IMR-90 (cell line): ENCODE measurements at regions not wholly inside any gene's neighbourhood (a gene's known extent, or its start where the extent isn't known, plus 50 kb on each side); places are given as distances from the start of the nearest gene placed in this dataset.

Experiments
- ATAC-seq: fragments of 200-7000 bp; cut with Tn5 transposase; 2 replicates; pipeline ENCODE4 v1.9.1; 2020; ENCODE audit warnings: low read depth, mild to moderate bottlenecking, moderate library complexity
- BruUV-seq: library from RNA; stranded (reverse); fragments of 400-500 nt; replicated peaks from 2 replicates; lab custom pipeline; 2021; lab: Mats Ljungman, UMichigan
- CTCF ChIA-PET: fragments of 300-600 bp; formaldehyde crosslinking; extraction: SDS; loops from one replicate; lab custom pipeline; 2021; ENCODE audit warnings: antibody characterized with exemption; lab: Yijun Ruan, JAX
- POLR2A ChIA-PET: fragments of 300-600 bp; sonication (Branson Sonifier 250); formaldehyde crosslinking; loops from one replicate; lab custom pipeline; 2022; ENCODE audit warnings: antibody characterized with exemption; ENCODE audit not compliant: unreplicated experiment; lab: Charles Lee
- DNase-seq: peaks from one replicate; pipeline ENCODE4 v3.0.0; 2013
- H2AFZ ChIP-seq: replicated peaks from 2 replicates; pipeline ENCODE3; 2013; ENCODE audit warnings: low read length, mild to moderate bottlenecking; ENCODE audit not compliant: poor library complexity
- H2AK5ac ChIP-seq: 2 replicates; pipeline ENCODE4 v1.6.1; 2013; ENCODE audit warnings: low read depth, low read length, inconsistent platforms
- H2AK9ac ChIP-seq: replicated peaks from 2 replicates; pipeline ENCODE3; 2013; ENCODE audit warnings: mild to moderate bottlenecking, low read depth, low read length, moderate library complexity; ENCODE audit not compliant: poor library complexity
- H2BK120ac ChIP-seq: 2 replicates; pipeline ENCODE4 v1.6.1; 2013; ENCODE audit warnings: low read depth, low read length, inconsistent platforms
- H2BK15ac ChIP-seq: 3 replicates; pipeline ENCODE4 v1.6.1; 2013; ENCODE audit warnings: low read depth, low read length, inconsistent platforms
- H2BK20ac ChIP-seq: 2 replicates; pipeline ENCODE4 v1.6.1; 2013; ENCODE audit warnings: low read depth, mild to moderate bottlenecking, inconsistent platforms, low read length, moderate library complexity
- H2BK5ac ChIP-seq: 2 replicates; pipeline ENCODE4 v1.6.1; 2013; ENCODE audit warnings: mild to moderate bottlenecking, low read depth, low read length, inconsistent platforms; ENCODE audit not compliant: poor library complexity, severe bottlenecking
- H3K14ac ChIP-seq: replicated peaks from 2 replicates; pipeline ENCODE4 v1.6.1; 2013; ENCODE audit warnings: low read depth, low read length, inconsistent platforms
- H3K18ac ChIP-seq: 2 replicates; pipeline ENCODE4 v1.6.1; 2013; ENCODE audit warnings: low read depth, low read length, control low read depth
- H3K23ac ChIP-seq: 2 replicates; pipeline ENCODE4 v1.6.1; 2013; ENCODE audit warnings: low read depth, low read length, inconsistent platforms
- H3K27ac ChIP-seq: 2 replicates; pipeline ENCODE4 v1.5.1; 2013; ENCODE audit warnings: mild to moderate bottlenecking, control low read depth, low read length; ENCODE audit not compliant: insufficient read depth
- H3K27me3 ChIP-seq: 2 replicates; pipeline ENCODE4 v1.6.1; 2013; ENCODE audit warnings: low read length; ENCODE audit not compliant: control insufficient read depth, insufficient read depth
- H3K36me3 ChIP-seq: 2 replicates; pipeline ENCODE4 v1.6.1; 2013; ENCODE audit warnings: low read length, mixed read lengths; ENCODE audit not compliant: control insufficient read depth, insufficient read depth
- H3K4ac ChIP-seq: 2 replicates; pipeline ENCODE4 v1.6.1; 2013; ENCODE audit warnings: low read depth, low read length, inconsistent platforms
- H3K4me1 ChIP-seq: 2 replicates; pipeline ENCODE4 v1.6.1; 2013; ENCODE audit warnings: low read length, mixed read lengths; ENCODE audit not compliant: control insufficient read depth, insufficient read depth
- H3K4me2 ChIP-seq: 2 replicates; pipeline ENCODE4 v1.6.1; 2013; ENCODE audit warnings: low read depth, mild to moderate bottlenecking, control low read depth, low read length, moderate library complexity
- H3K4me3 ChIP-seq: 2 replicates; pipeline ENCODE4 v1.5.1; 2013; ENCODE audit warnings: low read depth, mild to moderate bottlenecking, control low read depth, low read length, moderate library complexity; ENCODE audit not compliant: insufficient read depth
- H3K56ac ChIP-seq: 2 replicates; pipeline ENCODE4 v1.6.1; 2013; ENCODE audit warnings: low read length, inconsistent platforms; ENCODE audit not compliant: insufficient read depth; ENCODE audit errors: extremely low read depth
- H3K79me1 ChIP-seq, 2 experiments: 2 replicates each; pipeline ENCODE4 v1.6.1; 2013; ENCODE audit warnings: low read length in 2 of 2, inconsistent platforms in 1 of 2, low read depth in 1 of 2
- H3K9ac ChIP-seq: 2 replicates; pipeline ENCODE4 v1.6.1; 2013; ENCODE audit warnings: low read depth, low read length, control low read depth
- H3K9me1 ChIP-seq: 2 replicates; pipeline ENCODE4 v1.6.1; 2013; ENCODE audit warnings: low read length, inconsistent platforms; ENCODE audit not compliant: insufficient read depth
- H3K9me3 ChIP-seq: 2 replicates; pipeline ENCODE4 v1.6.1; 2013; ENCODE audit warnings: low read length; ENCODE audit not compliant: control insufficient read depth, insufficient read depth
- H4K20me1 ChIP-seq: 2 replicates; pipeline ENCODE4 v1.6.1; 2013; ENCODE audit warnings: low read length, inconsistent platforms; ENCODE audit not compliant: insufficient read depth
- H4K5ac ChIP-seq: 2 replicates; pipeline ENCODE4 v1.6.1; 2013; ENCODE audit warnings: mild to moderate bottlenecking, low read depth, low read length, control low read depth
- H4K8ac ChIP-seq, 2 experiments: 2 replicates each; pipeline ENCODE4 v1.6.1; 2013; ENCODE audit warnings: low read depth in 2 of 2, low read length in 2 of 2, control low read depth in 1 of 2, inconsistent platforms in 1 of 2
- H4K91ac ChIP-seq: 2 replicates; pipeline ENCODE4 v1.6.1; 2013; ENCODE audit warnings: low read depth, low read length, inconsistent platforms; ENCODE audit not compliant: insufficient read depth
- BHLHE40 ChIP-seq: fragments of 150-350 bp; IDR thresholded peaks from 2 replicates; pipeline ENCODE4 v1.6.1; 2016; ENCODE audit warnings: mild to moderate bottlenecking, low read depth, low read length
- CEBPB ChIP-seq: IDR thresholded peaks from 2 replicates; pipeline ENCODE4 v1.6.1; 2012; ENCODE audit warnings: low read depth, low read length, improper control_type of control experiment
- CHD1 ChIP-seq: IDR thresholded peaks from 2 replicates; pipeline ENCODE4 v1.6.1; 2012; ENCODE audit warnings: low read depth, low read length, improper control_type of control experiment
- FOS ChIP-seq: fragments of 150-350 bp; IDR thresholded peaks from 2 replicates; pipeline ENCODE4 v1.6.1; 2016; ENCODE audit warnings: low read depth, low read length
- MAFK ChIP-seq: IDR thresholded peaks from 2 replicates; pipeline ENCODE4 v1.6.1; 2012; ENCODE audit warnings: low read depth, low read length, improper control_type of control experiment
- MAZ ChIP-seq: IDR thresholded peaks from 2 replicates; pipeline ENCODE4 v1.6.1; 2012; ENCODE audit warnings: low read depth, mild to moderate bottlenecking, low read length, improper control_type of control experiment, moderate library complexity, borderline replicate concordance
- MXI1 ChIP-seq: IDR thresholded peaks from 2 replicates; pipeline ENCODE4 v1.6.1; 2012; ENCODE audit warnings: low read depth, mild to moderate bottlenecking, low read length, moderate library complexity, borderline replicate concordance
- NFE2L2 ChIP-seq: fragments of 150-350 bp; IDR thresholded peaks from 2 replicates; pipeline ENCODE4 v1.6.1; 2016; ENCODE audit warnings: low read depth, mild to moderate bottlenecking, low read length
- POLR2A ChIP-seq: IDR thresholded peaks from 2 replicates; pipeline ENCODE4 v1.6.1; 2012; ENCODE audit warnings: mild to moderate bottlenecking, low read depth, low read length
- RAD21 ChIP-seq: IDR thresholded peaks from 2 replicates; pipeline ENCODE4 v1.6.1; 2012; ENCODE audit warnings: low read length, improper control_type of control experiment
- RCOR1 ChIP-seq: IDR thresholded peaks from 2 replicates; pipeline ENCODE4 v1.6.1; 2012; ENCODE audit warnings: mild to moderate bottlenecking, low read length, improper control_type of control experiment; ENCODE audit not compliant: insufficient replicate concordance
- RFX5 ChIP-seq: IDR thresholded peaks from 2 replicates; pipeline ENCODE4 v1.8.0; 2012; ENCODE audit warnings: low read depth, mild to moderate bottlenecking, low read length, moderate library complexity
- SMC3 ChIP-seq: fragments of 150-350 bp; IDR thresholded peaks from 2 replicates; pipeline ENCODE4 v1.6.1; 2016; ENCODE audit warnings: low read depth, mild to moderate bottlenecking, antibody characterized with exemption, low read length, moderate library complexity
- WGBS, 2 experiments: methylation state at CpG; one replicate each; pipeline versions ENCODE4 v1.1.5 to v1.1.7; 2013; ENCODE audit warnings: missing lambda C conversion rate in 2 of 2; ENCODE audit not compliant: insufficient read length in 1 of 2; ENCODE audit errors: extremely low coverage in 2 of 2; 5-methylcytosine and 5-hydroxymethylcytosine counted together
- dilution Hi-C: fragments of 300-500 bp; cut with HindIII; formaldehyde crosslinking; loops from one replicate; pipeline ENCODE4 v1.14.3; 2018; ENCODE audit warnings: low sequenced_read_pairs; ENCODE audit not compliant: unreplicated experiment
- in situ Hi-C: fragments of 300-500 bp; cut with MboI; formaldehyde crosslinking; loops from 3 replicates; pipeline ENCODE4 v1.14.3; 2019; ENCODE audit warnings: low sequenced_read_pairs, inconsistent platforms, mixed read lengths
- intact Hi-C: fragments of 100-400 bp; cut with micrococcal nuclease; formaldehyde crosslinking; loops from 2 replicates; pipeline ENCODE4 v1.10.0; 2022
- TF ChIP-seq, protein P1 (sequence below): fragments of 150-350 bp; IDR thresholded peaks from 2 replicates; pipeline ENCODE4 v1.6.1; 2016; ENCODE audit warnings: low read depth, mild to moderate bottlenecking, low read length, moderate library complexity, borderline replicate concordance
- TF ChIP-seq, protein P2 (sequence below): fragments of 150-350 bp; IDR thresholded peaks from 2 replicates; pipeline ENCODE4 v1.6.1; 2017; ENCODE audit warnings: mild to moderate bottlenecking, antibody characterized with exemption, low read length, low read depth
- TF ChIP-seq, protein P3 (sequence below): conservative IDR thresholded peaks from 2 replicates; pipeline ENCODE4 v1.5.1; 2012; ENCODE audit warnings: mild to moderate bottlenecking, low read depth, low read length, improper control_type of control experiment

DNA sequence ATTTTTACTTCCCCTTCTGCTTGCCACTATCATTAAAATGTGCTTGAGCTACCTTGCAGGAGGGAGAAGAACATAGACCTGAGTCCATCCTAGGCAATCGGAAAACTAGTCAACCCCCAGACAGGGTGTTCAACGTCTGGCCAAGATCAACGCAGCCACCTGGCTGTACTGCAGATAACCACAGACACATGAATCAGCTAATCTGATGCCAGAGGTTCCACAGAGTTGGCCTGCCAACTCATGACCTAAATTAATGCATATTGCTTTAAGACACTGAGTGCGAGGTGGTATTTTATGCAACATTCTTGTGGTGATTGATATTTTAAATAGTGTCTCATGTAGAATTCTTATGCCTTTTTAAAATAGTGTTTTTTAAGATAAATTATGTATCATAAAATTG, 1283.8 kb upstream of the PABPC4L start:
- in situ Hi-C loops (no loop called here), intact Hi-C loops (no loop called here), dilution Hi-C loops (no loop called here)
- H2AFZ ChIP-seq: no peak overlapping the region
- WGBS, 2 experiments: no CpG with 5 or more reads among the region's 4 CpGs
- TF ChIP-seq, protein P1, sequence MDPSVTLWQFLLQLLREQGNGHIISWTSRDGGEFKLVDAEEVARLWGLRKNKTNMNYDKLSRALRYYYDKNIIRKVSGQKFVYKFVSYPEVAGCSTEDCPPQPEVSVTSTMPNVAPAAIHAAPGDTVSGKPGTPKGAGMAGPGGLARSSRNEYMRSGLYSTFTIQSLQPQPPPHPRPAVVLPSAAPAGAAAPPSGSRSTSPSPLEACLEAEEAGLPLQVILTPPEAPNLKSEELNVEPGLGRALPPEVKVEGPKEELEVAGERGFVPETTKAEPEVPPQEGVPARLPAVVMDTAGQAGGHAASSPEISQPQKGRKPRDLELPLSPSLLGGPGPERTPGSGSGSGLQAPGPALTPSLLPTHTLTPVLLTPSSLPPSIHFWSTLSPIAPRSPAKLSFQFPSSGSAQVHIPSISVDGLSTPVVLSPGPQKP: no peak
- no peak for TF ChIP-seq POLR2A
- TF ChIP-seq RFX5: no peak
- no peak for TF ChIP-seq CEBPB
- TF ChIP-seq FOS: no peak
- no peak for TF ChIP-seq CHD1
- TF ChIP-seq SMC3: no peak
- no peak for TF ChIP-seq BHLHE40
- TF ChIP-seq RCOR1: no peak
- no peak for TF ChIP-seq NFE2L2
- TF ChIP-seq MAZ: no peak
- TF ChIP-seq RAD21: no peak
- no peak for TF ChIP-seq MXI1
- TF ChIP-seq, protein P2, sequence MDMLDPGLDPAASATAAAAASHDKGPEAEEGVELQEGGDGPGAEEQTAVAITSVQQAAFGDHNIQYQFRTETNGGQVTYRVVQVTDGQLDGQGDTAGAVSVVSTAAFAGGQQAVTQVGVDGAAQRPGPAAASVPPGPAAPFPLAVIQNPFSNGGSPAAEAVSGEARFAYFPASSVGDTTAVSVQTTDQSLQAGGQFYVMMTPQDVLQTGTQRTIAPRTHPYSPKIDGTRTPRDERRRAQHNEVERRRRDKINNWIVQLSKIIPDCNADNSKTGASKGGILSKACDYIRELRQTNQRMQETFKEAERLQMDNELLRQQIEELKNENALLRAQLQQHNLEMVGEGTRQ: no peak
- TF ChIP-seq, protein P3, sequence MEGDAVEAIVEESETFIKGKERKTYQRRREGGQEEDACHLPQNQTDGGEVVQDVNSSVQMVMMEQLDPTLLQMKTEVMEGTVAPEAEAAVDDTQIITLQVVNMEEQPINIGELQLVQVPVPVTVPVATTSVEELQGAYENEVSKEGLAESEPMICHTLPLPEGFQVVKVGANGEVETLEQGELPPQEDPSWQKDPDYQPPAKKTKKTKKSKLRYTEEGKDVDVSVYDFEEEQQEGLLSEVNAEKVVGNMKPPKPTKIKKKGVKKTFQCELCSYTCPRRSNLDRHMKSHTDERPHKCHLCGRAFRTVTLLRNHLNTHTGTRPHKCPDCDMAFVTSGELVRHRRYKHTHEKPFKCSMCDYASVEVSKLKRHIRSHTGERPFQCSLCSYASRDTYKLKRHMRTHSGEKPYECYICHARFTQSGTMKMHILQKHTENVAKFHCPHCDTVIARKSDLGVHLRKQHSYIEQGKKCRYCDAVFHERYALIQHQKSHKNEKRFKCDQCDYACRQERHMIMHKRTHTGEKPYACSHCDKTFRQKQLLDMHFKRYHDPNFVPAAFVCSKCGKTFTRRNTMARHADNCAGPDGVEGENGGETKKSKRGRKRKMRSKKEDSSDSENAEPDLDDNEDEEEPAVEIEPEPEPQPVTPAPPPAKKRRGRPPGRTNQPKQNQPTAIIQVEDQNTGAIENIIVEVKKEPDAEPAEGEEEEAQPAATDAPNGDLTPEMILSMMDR: no peak
- no peak for TF ChIP-seq MAFK
- H3K4me3 ChIP-seq: no peak overlapping the region
- H3K79me1 ChIP-seq: no peaks in the 10 kb centered on the region
- no peak overlapping the region for H2BK15ac ChIP-seq
- H3K27me3 ChIP-seq: no peaks in the 10 kb centered on the region
- no TSS peak for BruUV-seq
- H3K14ac ChIP-seq: no peak overlapping the region
- no peak overlapping the region for H3K4ac ChIP-seq
- no peak overlapping the region for H4K91ac ChIP-seq
- H3K36me3 ChIP-seq: no peaks in the 10 kb centered on the region
- no peak overlapping the region for H4K8ac ChIP-seq
- no peak overlapping the region for H3K56ac ChIP-seq
- no peak overlapping the region for H3K9ac ChIP-seq
- H2BK120ac ChIP-seq: no peak overlapping the region
- no peak overlapping the region for H3K23ac ChIP-seq
- no peaks in the 10 kb centered on the region for H3K4me1 ChIP-seq
- no peak overlapping the region for H3K27ac ChIP-seq
- no peak overlapping the region for H3K18ac ChIP-seq
- ATAC-seq (no peak), DNase-seq (no peak)
- no peak overlapping the region for H4K5ac ChIP-seq
- no peaks in the 10 kb centered on the region for H3K9me1 ChIP-seq
- ChIA-PET POLR2A (no interaction called here), CTCF (no interaction called here)
- H2AK5ac ChIP-seq: no peak overlapping the region
- no peak overlapping the region for H2AK9ac ChIP-seq
- H3K9me3 ChIP-seq: no peaks in the 10 kb centered on the region
- H4K20me1 ChIP-seq: no peaks in the 10 kb centered on the region
- no peak overlapping the region for H2BK5ac ChIP-seq
- no peak overlapping the region for H2BK20ac ChIP-seq
- no peak overlapping the region for H3K4me2 ChIP-seq
